KBM-7 (cell line): ENCODE measurements at regions not wholly inside any gene's neighbourhood (a gene's known extent, or its start where the extent isn't known, plus 50 kb on each side); places are given as distances from the start of the nearest gene placed in this dataset.
"Not testable (repeated sequence)": the region's sequence is repeated elsewhere in the genome, so short reads cannot be mapped to it uniquely, and the experiment has no call there.

Experiments used
- DNase-seq: peaks from one replicate; pipeline ENCODE4 v3.0.0-alpha.2; 2015
- in situ Hi-C: fragments of 300-500 bp; cut with MboI; formaldehyde crosslinking; loops from 2 replicates; pipeline ENCODE4 v1.14.3; 2020; ENCODE audit warnings: low sequenced_read_pairs, low pct_unique_long_range_greater_than_20kb, mixed read lengths

DNA sequence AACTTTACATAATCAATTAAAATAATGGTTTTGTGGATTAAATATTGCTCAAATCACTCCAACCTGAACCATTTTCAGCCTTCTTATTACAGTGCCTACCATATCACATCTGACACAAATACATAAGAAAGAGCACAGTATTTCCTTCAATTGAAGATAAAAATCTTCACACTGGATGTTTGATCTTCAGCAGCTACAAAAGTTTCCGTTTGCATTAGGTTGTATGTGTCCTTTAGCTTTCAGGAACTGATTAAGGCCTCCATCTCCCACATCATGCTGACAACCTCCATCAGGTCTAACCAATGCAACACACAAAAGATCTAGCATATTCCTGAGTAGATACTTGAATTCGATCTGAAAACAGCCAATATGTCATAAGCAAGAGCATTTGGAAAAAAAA lies 195.1 kb upstream of the NR5A2 start:
- in situ Hi-C loops = no loop called here
- DNase-seq = no peak

DNA sequence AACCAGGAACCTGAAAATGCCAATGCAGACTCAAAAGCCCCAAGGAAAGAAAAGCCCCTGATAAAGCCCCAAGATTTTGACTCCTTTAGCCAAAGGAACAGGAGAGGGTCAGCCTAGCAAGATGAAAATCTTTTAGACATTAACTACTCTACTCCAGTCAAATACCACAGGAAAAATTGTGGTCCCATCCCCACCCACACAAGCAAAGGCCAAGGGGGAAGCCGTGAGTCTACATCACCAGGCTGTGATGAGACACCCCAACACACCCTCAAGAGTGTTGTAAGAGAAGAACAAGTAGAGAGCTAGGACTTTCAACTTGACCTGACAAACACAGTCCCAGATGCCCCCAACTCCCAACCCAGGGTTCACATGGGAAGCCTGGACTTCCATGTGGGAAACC lies 192.8 kb upstream of the NR5A2 start:
- DNase-seq = no peak
- in situ Hi-C loops = no loop called here

DNA sequence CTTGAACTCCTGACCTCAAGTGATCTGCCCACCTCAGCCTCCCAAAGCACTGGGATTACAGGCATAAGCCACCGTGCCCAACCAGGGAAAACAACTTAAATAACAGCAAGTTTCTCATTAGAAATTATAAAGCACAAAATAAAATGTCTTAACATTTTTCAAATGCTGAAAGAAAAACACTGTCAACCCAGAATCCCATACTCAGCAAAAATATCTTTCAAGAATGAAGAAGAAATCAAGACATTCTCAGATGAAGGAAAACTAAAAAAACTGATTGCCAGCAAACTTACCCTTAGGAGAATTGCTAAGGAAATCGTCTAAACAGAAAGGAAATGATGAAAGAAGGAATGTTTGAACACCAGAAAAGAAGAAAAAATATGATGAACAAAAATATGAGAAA lies 191.1 kb upstream of the NR5A2 start:
- in situ Hi-C loops = no loop called here
- DNase-seq = no peak

DNA sequence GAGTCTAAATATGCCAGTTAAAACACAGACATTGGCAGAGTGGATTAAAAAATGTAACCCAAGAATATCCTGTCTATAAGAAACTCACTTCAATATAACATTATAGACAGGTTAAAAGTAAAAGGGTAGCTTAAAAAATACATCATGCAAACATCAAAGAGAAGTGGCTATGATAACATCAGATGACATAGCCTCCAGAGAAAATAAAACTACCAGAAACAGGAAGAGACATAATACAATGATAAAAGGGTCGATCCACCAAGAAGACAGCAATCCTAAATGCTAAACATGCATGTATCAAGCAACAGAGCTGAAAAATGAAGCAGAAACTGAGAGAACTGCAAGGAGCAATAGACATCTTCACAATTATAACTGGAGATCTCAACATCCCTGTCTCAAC lies 190.2 kb upstream of the NR5A2 start:
- in situ Hi-C loops = no loop called here
- DNase-seq = peak; percentile 26

GRCh38 chr1:199839608-199840007 lies 187.9 kb upstream of the NR5A2 start:
- DNase-seq, in situ Hi-C loops: not testable (repeated sequence)

GRCh38 chr1:199843096-199843495 lies 184.4 kb upstream of the NR5A2 start:
- DNase-seq, in situ Hi-C loops: not testable (repeated sequence)

- in situ Hi-C loops = no loop called here
- no peak for DNase-seq
Measured at GRCh38 chr1:199843861-199844260, 183.6 kb upstream of the NR5A2 start.

- in situ Hi-C loops = no loop called here
Measured at GRCh38 chr1:199847021-199847420, 180.5 kb upstream of the NR5A2 start.

GRCh38 chr1:199851439-199852140 lies 175.9 kb upstream of the NR5A2 start:
- no peak for DNase-seq
- in situ Hi-C loops = no loop called here

More at GRCh38 chr1:199847021-199847420, 180.5 kb upstream of the NR5A2 start:
- DNase-seq = no peak

DNA sequence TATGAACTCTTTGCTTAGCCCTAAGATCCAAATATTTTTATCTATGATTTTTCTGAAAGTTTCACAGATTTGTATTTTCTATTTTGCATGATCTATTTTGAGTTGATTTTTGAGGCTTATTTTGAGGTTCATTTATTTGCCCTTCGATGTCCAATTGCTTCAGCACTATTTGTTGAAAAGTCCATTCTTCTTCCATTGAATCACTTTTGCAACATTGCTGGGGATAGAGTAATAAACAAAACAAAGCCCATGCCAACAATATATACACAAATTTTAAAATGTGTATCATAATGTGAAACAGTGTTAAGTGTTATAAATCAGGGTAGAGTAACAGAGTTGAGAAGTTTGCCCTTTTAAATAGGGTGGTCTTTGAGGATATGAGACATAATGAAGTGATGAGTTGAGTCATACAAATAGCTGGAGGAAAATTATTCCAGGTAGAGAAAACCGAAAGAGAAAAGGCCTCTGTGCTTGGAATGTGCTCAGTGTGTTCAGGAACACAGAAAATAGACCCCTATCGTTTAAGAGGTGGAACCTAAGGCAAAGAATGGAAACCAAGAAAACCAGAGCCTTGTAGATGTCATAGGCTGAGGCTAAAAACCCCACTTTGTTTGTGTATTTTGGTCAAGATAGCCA lies 172.7 kb upstream of the NR5A2 start:
- DNase-seq = no peak
- in situ Hi-C loops = no loop called here

- no peak for DNase-seq
- in situ Hi-C loops = no loop called here
Measured at GRCh38 chr1:199855580-199855979, 171.9 kb upstream of the NR5A2 start.

GRCh38 chr1:199856216-199856780 lies 171.2 kb upstream of the NR5A2 start:
- in situ Hi-C loops = no loop called here
- DNase-seq = no peak

DNA sequence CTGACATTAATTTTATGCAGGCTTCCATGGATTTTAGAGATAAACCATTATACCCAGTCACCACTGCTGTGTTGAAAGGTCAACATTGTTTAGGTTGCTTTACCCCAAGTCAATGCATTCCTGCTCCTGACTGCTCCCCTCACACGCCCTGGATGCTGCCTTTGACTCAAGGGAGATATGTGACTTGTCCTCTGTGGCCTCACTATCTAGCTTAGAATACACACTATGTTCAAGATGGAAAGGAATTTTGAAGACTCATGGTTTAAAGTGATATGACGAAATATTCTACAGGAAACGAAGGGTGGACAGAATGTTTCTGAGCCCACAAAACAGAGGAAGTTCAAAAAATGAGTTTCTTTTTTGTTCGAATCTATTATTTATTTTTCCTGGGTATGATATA lies 170.4 kb upstream of the NR5A2 start:
- DNase-seq = peak; percentile 73
- in situ Hi-C loops = no loop called here

GRCh38 chr1:199857516-199857915 lies 170.0 kb upstream of the NR5A2 start:
- no peak for DNase-seq
- in situ Hi-C loops = no loop called here

DNA sequence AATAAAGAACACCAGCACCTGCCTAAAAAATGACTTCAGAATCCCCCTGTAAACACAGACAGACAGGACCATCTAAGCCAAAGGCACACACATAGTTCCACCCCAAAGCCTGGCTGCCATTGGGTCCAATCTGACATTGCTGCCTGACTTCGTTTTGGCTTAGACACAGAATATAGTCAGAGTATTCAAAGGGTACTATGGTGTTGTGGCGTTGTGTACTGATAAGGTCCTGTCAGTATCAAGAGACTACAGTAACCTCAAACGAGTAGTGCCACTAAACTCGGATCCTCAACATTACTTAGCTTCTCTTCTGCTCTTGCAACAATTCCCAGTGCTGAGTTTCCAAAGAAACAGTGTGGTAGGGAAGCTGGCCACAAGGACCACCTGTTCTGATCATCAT lies 169.3 kb upstream of the NR5A2 start:
- DNase-seq = no peak
- in situ Hi-C loops = no loop called here

DNA sequence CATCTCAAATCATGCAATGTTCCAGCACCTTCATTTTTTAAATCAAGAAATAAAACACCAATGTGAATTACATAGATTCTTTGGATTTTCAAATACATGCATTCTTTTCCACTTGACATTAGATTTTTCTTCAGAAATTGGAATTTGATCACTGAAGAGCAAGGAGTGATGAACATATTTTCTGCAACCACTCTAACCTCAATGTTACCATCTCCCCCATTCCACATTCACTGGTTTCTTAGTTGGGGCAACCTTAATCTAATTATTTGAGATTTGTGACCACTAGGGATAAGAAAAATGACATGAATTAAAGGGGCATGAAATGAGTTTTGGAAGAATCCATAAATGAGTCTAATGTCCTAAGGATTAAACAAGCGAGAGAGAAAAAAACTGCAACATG lies 168.7 kb upstream of the NR5A2 start:
- no peak for DNase-seq
- in situ Hi-C loops = no loop called here

DNA sequence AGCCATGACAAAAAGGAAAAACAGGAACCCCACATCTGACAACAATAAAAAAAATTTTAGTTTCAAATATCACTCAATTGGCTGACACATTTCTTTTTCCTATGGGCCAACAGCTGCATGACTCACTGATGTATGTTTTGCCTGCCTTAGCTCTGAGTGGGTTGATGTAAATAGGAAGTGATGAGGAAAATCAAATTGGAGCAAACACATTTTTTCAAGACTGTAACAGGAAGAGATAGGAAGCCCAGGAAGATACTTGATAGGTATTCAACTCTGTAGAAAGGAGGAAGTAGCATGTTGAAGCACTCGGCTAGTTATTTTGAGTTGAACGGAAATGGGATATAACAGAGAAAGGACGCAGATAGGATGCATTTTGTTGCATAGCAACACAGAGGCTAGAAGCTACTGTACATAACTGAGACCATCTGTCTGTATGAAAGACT lies 168.0 kb upstream of the NR5A2 start:
- DNase-seq = peak; percentile 95
- in situ Hi-C loops = no loop called here

GRCh38 chr1:199861020-199861795 lies 166.3 kb upstream of the NR5A2 start:
- in situ Hi-C loops = no loop called here
- DNase-seq = peak; percentile 43

GRCh38 chr1:199862047-199862446 lies 165.5 kb upstream of the NR5A2 start:
- in situ Hi-C loops = no loop called here
- no peak for DNase-seq

DNA sequence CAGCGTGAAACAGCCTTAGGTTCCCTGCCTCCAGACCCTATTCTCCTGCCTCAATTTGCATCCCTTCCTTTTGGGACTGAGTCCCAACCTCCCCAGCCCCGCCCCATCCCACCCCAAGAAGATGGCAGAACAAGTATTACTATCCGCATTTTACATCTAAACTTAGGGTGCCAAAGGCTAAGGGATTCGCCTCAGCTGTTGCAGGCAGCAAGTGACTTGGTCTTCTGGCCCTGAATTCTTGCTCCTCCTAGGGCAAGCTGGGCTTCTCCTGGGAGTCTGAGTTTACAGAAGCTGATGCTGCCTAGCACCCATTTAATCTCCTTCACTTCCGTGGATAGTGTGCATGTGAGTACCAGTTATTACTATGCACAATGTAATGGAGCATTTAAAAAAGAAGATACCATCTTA lies 161.3 kb upstream of the NR5A2 start:
- in situ Hi-C loops = no loop called here
- no peak for DNase-seq
